Breast epithelium (tissue), 3 donors: ENCODE measurements at regions not wholly inside any gene's neighbourhood (a gene's known extent, or its start where the extent isn't known, plus 50 kb on each side); places are given as distances from the start of the nearest gene placed in this dataset.

Experiments
- CTCF ChIP-seq, 3 donors: fragments of 450-650 bp; IDR thresholded peaks; one replicate each; pipeline ENCODE4 v1.5.1; 2016 to 2017; ENCODE audit warnings: antibody characterized with exemption in 3 of 3, mild to moderate bottlenecking in 3 of 3, moderate library complexity in 3 of 3
- POLR2A ChIP-seq: fragments of 450-650 bp; IDR thresholded peaks from one replicate; pipeline ENCODE4 v1.6.1; 2016; ENCODE audit warnings: antibody characterized with exemption, mild to moderate bottlenecking, moderate library complexity
- POLR2AphosphoS5 ChIP-seq, 3 donors: sonication (generic); formaldehyde crosslinking; IDR thresholded peaks; one replicate each; pipeline ENCODE4 v1.6.1; 2017; ENCODE audit warnings: antibody characterized with exemption in 3 of 3

GRCh38 chr20:11452326-11452725 is 465.4 kb upstream of the BTBD3 start:
- TF ChIP-seq CTCF (IDR thresholded peaks at IDR 0.05) (no peak), POLR2A (no peak), POLR2AphosphoS5 (IDR thresholded peaks at IDR 0.05) (no peak)
